Testis (tissue), 2 donors: ENCODE measurements at regions not wholly inside any gene's neighbourhood (a gene's known extent, or its start where the extent isn't known, plus 50 kb on each side); places are given as distances from the start of the nearest gene placed in this dataset.

Experiments
- DNase-seq: peaks from one replicate; pipeline ENCODE4 v3.0.0-alpha.2; 2019
- H3K27ac ChIP-seq, 2 donors: fragments of 200-600 bp; sonication (generic); one replicate each; pipeline ENCODE4 v1.5.1; 2019
- H3K27me3 ChIP-seq: fragments of 200-600 bp; sonication (generic); one replicate; pipeline ENCODE4 v1.5.1; 2019
- H3K36me3 ChIP-seq: fragments of 200-600 bp; sonication (generic); one replicate; pipeline ENCODE4 v1.5.1; 2017; ENCODE audit warnings: low read depth; ENCODE audit errors: missing control alignments
- H3K4me1 ChIP-seq: fragments of 200-600 bp; sonication (generic); one replicate; pipeline ENCODE4 v1.5.1; 2019
- H3K4me3 ChIP-seq, 2 donors: fragments of 200-600 bp; sonication (generic); one replicate each; pipeline ENCODE4 v1.5.1; 2017 to 2019
- H3K9me3 ChIP-seq: fragments of 200-600 bp; sonication (generic); one replicate; pipeline ENCODE4 v1.5.1; 2017
- POLR2A ChIP-seq: fragments of 450-650 bp; IDR thresholded peaks from one replicate; pipeline ENCODE4 v1.6.1; 2017; ENCODE audit warnings: antibody characterized with exemption, mild to moderate bottlenecking, moderate library complexity
- WGBS, 2 donors: methylation state at CpG; one replicate each; pipeline ENCODE4 v1.1.5; 2018; 5-methylcytosine and 5-hydroxymethylcytosine counted together
- intact Hi-C: fragments of 100-400 bp; cut with DNase I; formaldehyde crosslinking; loops from one replicate; pipeline ENCODE4 v1.15.1; 2023; ENCODE audit warnings: low total_unique reads
- TF ChIP-seq, protein P1 (sequence below), 3 experiments: fragments of 450-650 bp in 2 of 3; fragments of 200-600 bp in 1 of 3; sonication (generic) in 1 of 3; IDR thresholded peaks; one replicate each; pipeline ENCODE4 v1.5.1; 2016 to 2019; ENCODE audit warnings: antibody characterized with exemption in 3 of 3, mild to moderate bottlenecking in 2 of 3, moderate library complexity in 1 of 3

DNA sequence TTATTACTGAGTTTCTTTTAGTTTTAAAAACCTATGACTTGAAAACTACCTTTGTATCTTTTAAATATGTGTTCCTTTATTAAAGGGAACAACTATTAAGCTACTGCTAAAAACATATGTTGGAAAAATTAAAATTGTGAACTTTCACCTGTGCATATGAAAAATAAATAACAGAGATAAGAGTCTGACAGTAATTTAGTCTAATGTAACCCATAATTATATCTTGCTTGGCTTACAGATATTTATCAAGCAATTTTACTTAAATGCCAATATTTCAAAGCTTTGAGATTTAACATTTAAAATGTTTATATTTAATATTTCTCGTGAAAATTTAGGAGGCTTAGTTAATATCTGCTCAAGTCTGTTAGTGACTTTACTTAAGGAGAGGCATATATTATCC is 309.8 kb downstream of the CCER1 start:
- Histone ChIP-seq H3K9me3 (no peaks in the 10 kb centered on the region), H3K4me3 (no peak overlapping the region), H3K4me1 (no peaks in the 10 kb centered on the region), H3K27me3 (no peaks in the 10 kb centered on the region), H3K36me3 (no peaks in the 10 kb centered on the region), H3K27ac (no peak overlapping the region)
- intact Hi-C loops: no loop called here
- TF ChIP-seq, protein P1, sequence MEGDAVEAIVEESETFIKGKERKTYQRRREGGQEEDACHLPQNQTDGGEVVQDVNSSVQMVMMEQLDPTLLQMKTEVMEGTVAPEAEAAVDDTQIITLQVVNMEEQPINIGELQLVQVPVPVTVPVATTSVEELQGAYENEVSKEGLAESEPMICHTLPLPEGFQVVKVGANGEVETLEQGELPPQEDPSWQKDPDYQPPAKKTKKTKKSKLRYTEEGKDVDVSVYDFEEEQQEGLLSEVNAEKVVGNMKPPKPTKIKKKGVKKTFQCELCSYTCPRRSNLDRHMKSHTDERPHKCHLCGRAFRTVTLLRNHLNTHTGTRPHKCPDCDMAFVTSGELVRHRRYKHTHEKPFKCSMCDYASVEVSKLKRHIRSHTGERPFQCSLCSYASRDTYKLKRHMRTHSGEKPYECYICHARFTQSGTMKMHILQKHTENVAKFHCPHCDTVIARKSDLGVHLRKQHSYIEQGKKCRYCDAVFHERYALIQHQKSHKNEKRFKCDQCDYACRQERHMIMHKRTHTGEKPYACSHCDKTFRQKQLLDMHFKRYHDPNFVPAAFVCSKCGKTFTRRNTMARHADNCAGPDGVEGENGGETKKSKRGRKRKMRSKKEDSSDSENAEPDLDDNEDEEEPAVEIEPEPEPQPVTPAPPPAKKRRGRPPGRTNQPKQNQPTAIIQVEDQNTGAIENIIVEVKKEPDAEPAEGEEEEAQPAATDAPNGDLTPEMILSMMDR (IDR thresholded peaks at IDR 0.05): no peak
- no peak for TF ChIP-seq POLR2A
- DNase-seq: no peak
- 86 to 91% methylated on average over 1 of the region's 1 CpG for WGBS, 2 donors

DNA sequence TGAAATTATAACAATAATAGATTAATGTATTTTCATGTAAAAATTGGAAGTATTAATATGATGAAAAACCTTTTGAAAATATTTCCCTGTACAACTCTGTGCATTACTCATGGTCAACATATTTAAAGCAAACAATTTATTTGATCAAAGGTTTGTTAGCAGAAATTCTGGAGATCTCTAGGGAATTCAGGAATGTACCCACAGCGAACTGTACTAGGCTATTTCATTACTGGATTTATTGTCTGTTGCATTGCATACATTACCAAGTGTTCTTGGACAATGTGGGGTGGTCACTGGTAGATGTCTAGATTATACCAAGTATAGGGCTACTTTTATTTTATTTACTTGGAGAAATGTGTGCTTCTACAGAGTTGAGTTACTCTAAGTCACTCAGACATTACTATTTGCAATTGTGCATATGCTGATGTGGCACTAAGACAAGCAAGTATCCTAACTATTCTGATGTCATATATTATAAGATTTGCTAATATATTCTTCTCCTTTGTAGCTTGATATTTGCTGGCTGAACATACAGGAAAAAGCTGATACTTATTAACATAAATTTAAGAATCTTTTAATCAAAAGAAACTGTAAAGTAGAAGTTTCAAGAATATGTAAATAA is 323.3 kb downstream of the CCER1 start:
- TF ChIP-seq POLR2A: no peak
- TF ChIP-seq, protein P1 (IDR thresholded peaks at IDR 0.05): no peak
- Histone ChIP-seq H3K4me3 (no peak overlapping the region), H3K9me3 (no peaks in the 10 kb centered on the region), H3K27me3 (no peaks in the 10 kb centered on the region), H3K4me1 (no peaks in the 10 kb centered on the region), H3K27ac (no peak overlapping the region), H3K36me3 (no peaks in the 10 kb centered on the region)
- no peak for DNase-seq
- intact Hi-C loops: no loop called here
- WGBS, 2 donors: 0% methylated on average over 1 of the region's 1 CpG

DNA sequence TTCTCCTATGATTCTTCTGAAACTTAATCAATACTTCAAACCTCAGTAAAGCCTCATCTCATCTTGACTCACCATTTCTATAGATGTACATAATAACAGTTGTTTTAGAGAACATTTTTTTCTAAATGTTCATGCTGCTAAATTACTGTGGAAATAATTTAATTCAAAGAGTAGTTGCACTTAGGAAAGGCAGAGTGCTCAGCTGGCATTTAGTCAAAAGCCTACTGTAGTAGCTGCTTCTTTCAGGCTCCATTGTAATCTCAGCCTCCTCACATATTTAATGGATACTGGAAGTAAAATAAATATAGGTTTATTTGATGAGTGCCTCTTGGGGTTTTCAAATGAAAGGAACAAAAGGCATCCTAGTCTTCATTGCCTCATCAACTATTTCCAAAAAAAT is 325.0 kb downstream of the CCER1 start:
- intact Hi-C loops: no loop called here
- no peak for DNase-seq

DNA sequence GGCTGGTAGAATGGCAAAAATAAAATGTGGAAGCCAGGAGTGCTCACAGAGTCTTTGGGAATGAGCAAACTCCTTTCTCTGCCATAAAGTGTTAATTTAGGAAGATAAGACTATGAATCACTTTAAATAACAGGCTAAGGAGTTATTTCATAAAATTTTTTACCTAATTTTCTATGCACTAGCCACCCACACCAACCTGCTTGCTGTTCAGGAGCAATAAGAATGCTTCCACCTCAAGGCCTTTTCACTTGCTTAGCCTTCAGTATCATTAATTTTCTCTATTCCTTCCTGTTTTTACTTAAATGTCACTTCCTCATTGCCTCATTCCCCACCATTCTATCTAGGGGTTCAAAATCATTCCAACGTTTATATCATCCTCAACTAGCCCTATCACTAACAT is 326.8 kb downstream of the CCER1 start:
- no peak overlapping the region for H3K27ac ChIP-seq
- intact Hi-C loops: no loop called here

More for the DNA sequence above, 325.0 kb downstream of the CCER1 start:
- no peaks in the 10 kb centered on the region for H3K36me3 ChIP-seq
- TF ChIP-seq, protein P1 (IDR thresholded peaks at IDR 0.05): no peak
- no peak for TF ChIP-seq POLR2A
- H3K9me3 ChIP-seq: no peaks in the 10 kb centered on the region
- H3K27ac ChIP-seq: no peak overlapping the region
- H3K27me3 ChIP-seq: no peaks in the 10 kb centered on the region
- no peaks in the 10 kb centered on the region for H3K4me1 ChIP-seq
- no peak overlapping the region for H3K4me3 ChIP-seq

More for the DNA sequence above, 326.8 kb downstream of the CCER1 start:
- no peaks in the 10 kb centered on the region for H3K4me1 ChIP-seq
- DNase-seq: no peak
- TF ChIP-seq, protein P1 (IDR thresholded peaks at IDR 0.05): no peak
- no peak for TF ChIP-seq POLR2A
- 84% methylated on average over 1 of the region's 1 CpG for WGBS, 2 donors
- H3K4me3 ChIP-seq: no peak overlapping the region
- no peaks in the 10 kb centered on the region for H3K27me3 ChIP-seq
- no peaks in the 10 kb centered on the region for H3K36me3 ChIP-seq
- H3K9me3 ChIP-seq: no peaks in the 10 kb centered on the region
